Astrocyte of the spinal cord (primary cell): ENCODE measurements at regions not wholly inside any gene's neighbourhood (a gene's known extent, or its start where the extent isn't known, plus 50 kb on each side); places are given as distances from the start of the nearest gene placed in this dataset.
"Not testable (repeated sequence)": the region's sequence is repeated elsewhere in the genome, so short reads cannot be mapped to it uniquely, and the experiment has no call there.

Source experiments
- DNase-seq: peaks from one replicate; pipeline ENCODE4 v3.0.0; 2011; ENCODE audit warnings: low read depth, low spot score
- H3K4me3 ChIP-seq: 2 replicates; pipeline ENCODE4 v1.5.1; 2011; ENCODE audit warnings: low read depth, mild to moderate bottlenecking, low read length, moderate library complexity
- CTCF ChIP-seq: IDR thresholded peaks from 2 replicates; pipeline ENCODE4 v1.5.1; 2012; ENCODE audit warnings: low read depth, mild to moderate bottlenecking, low read length, inconsistent platforms
- in situ Hi-C: cut with HindIII; loops from 2 replicates; pipeline ENCODE4 v1.10.0; 2017; ENCODE audit warnings: low sequenced_read_pairs

- no peak for TF ChIP-seq CTCF
- in situ Hi-C loops = no loop called here
- no peak overlapping the region for H3K4me3 ChIP-seq
- DNase-seq = no peak
These were observed 265.4 kb downstream of the ZWINT start for GRCh38 chr10:56095506-56096225.

- DNase-seq, H3K4me3 ChIP-seq, in situ Hi-C loops: not testable (repeated sequence)
These were observed 267.4 kb downstream of the ZWINT start for GRCh38 chr10:56093645-56094044.

- no peak for TF ChIP-seq CTCF
- no peak overlapping the region for H3K4me3 ChIP-seq
- in situ Hi-C loops = no loop called here
- no peak for DNase-seq
These were observed 269.2 kb downstream of the ZWINT start for GRCh38 chr10:56091872-56092271.

GRCh38 chr10:56090914-56091540, 270.0 kb downstream of the ZWINT start:
- no peak overlapping the region for H3K4me3 ChIP-seq
- TF ChIP-seq CTCF = no peak
- in situ Hi-C loops = no loop called here
- no peak for DNase-seq

- DNase-seq = no peak
- in situ Hi-C loops = no loop called here
- TF ChIP-seq CTCF = no peak
- H3K4me3 ChIP-seq = no peak overlapping the region
These were observed 275.5 kb downstream of the ZWINT start for GRCh38 chr10:56085406-56086122.

- in situ Hi-C loops = no loop called here
- TF ChIP-seq CTCF = no peak
- H3K4me3 ChIP-seq = no peak overlapping the region
- no peak for DNase-seq
These were observed 278.9 kb downstream of the ZWINT start for GRCh38 chr10:56082169-56082568.
